ENCODE measurements at regions not wholly inside any gene's neighbourhood (a gene's known extent, or its start where the extent isn't known, plus 50 kb on each side); places are given as distances from the start of the nearest gene placed in this dataset.

- Mint-ChIP-seq H3K36me3 (ENCODE audit: insufficient read depth, unreplicated experiment) (no peaks in the 10 kb centered on the region), H3K4me1 (ENCODE audit: low read depth, unreplicated experiment) (no peaks in the 10 kb centered on the region), H3K4me3 (ENCODE audit: unreplicated experiment) (no peak overlapping the region), H3K27ac (ENCODE audit: unreplicated experiment) (no peak overlapping the region), H3K27me3 (ENCODE audit: insufficient read depth, unreplicated experiment) (peaks cover 7% of the 10 kb centered on the region), H3K9me3 (ENCODE audit: unreplicated experiment) (peaks cover 11% of the 10 kb centered on the region)
- no peaks in the 10 kb centered on the region for H3K27me3 ChIP-seq (replicated peaks; ENCODE audit: control insufficient read depth, insufficient read depth, low read length)
- no peaks in the 10 kb centered on the region for H3K4me1 ChIP-seq
- BruUV-seq (replicated peaks): no TSS peak
- H3K4me3 ChIP-seq (ENCODE audit: low read depth, low read length): no peak overlapping the region
- TF ChIP-seq, protein P1, sequence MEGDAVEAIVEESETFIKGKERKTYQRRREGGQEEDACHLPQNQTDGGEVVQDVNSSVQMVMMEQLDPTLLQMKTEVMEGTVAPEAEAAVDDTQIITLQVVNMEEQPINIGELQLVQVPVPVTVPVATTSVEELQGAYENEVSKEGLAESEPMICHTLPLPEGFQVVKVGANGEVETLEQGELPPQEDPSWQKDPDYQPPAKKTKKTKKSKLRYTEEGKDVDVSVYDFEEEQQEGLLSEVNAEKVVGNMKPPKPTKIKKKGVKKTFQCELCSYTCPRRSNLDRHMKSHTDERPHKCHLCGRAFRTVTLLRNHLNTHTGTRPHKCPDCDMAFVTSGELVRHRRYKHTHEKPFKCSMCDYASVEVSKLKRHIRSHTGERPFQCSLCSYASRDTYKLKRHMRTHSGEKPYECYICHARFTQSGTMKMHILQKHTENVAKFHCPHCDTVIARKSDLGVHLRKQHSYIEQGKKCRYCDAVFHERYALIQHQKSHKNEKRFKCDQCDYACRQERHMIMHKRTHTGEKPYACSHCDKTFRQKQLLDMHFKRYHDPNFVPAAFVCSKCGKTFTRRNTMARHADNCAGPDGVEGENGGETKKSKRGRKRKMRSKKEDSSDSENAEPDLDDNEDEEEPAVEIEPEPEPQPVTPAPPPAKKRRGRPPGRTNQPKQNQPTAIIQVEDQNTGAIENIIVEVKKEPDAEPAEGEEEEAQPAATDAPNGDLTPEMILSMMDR (IDR thresholded peaks at IDR 0.05; ENCODE audit: insufficient read depth in 1 of 2, low read depth in 1 of 2, low read length in 1 of 2, severe bottlenecking in 1 of 2, unreplicated experiment in 1 of 2): no peak
- DNase-seq: no peak
- CTCF ChIA-PET: no interaction called here
- POLR2A ChIA-PET: no interaction called here
- H3K9me3 ChIP-seq: no peaks in the 10 kb centered on the region
- intact Hi-C loops (cut with micrococcal nuclease; ENCODE audit: unreplicated experiment): no loop called here
- no peaks in the 10 kb centered on the region for H3K36me3 ChIP-seq (ENCODE audit: control insufficient read depth, insufficient read depth, low read length)
Measured at GRCh38 chr10:64014281-64014680, 493.1 kb downstream of the REEP3 start.

DNA sequence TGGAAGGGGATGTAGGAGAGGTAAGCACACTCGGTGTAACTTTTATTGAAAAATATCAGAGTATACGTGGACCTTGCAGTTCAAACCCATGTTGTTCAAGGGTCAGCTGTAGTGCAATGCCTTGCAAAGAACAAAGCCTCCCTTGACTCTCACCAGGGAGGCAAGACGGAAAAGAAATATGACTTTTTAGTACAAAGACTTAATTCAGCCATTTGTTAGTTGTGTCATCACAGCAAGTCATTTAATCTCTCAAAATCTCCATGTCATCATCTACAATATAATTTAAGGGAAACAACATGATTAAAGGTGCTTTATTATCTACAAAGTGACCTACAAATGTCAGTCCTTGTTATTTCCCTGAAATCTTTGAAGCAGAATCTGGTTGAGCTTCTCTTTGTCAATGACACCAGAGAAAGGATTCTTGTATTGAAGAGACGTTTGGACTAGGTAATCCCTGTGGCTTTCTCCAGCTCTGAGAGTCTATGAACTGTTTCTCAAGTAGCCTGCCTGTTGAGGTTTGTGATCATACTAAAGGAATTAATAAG lies 502.8 kb downstream of the REEP3 start:
- Mint-ChIP-seq H3K4me1 (ENCODE audit: low read depth, unreplicated experiment) (no peaks in the 10 kb centered on the region), H3K9me3 (ENCODE audit: unreplicated experiment) (no peaks in the 10 kb centered on the region), H3K4me3 (ENCODE audit: unreplicated experiment) (no peak overlapping the region), H3K27me3 (ENCODE audit: insufficient read depth, unreplicated experiment) (peaks cover 6% of the 10 kb centered on the region), H3K36me3 (ENCODE audit: insufficient read depth, unreplicated experiment) (no peaks in the 10 kb centered on the region), H3K27ac (ENCODE audit: unreplicated experiment) (no peak overlapping the region)
- no TSS peak for BruUV-seq (replicated peaks)
- no peaks in the 10 kb centered on the region for H3K36me3 ChIP-seq (ENCODE audit: control insufficient read depth, insufficient read depth, low read length)
- no peak overlapping the region for H3K4me3 ChIP-seq (ENCODE audit: low read depth, low read length)
- ChIA-PET CTCF (no interaction called here), POLR2A (no interaction called here)
- intact Hi-C loops (cut with micrococcal nuclease; ENCODE audit: unreplicated experiment): no loop called here
- TF ChIP-seq, protein P1 (IDR thresholded peaks at IDR 0.05; ENCODE audit: insufficient read depth in 1 of 2, low read depth in 1 of 2, low read length in 1 of 2, severe bottlenecking in 1 of 2, unreplicated experiment in 1 of 2): no peak
- H3K9me3 ChIP-seq: peaks cover 6% of the 10 kb centered on the region; the same call in 1 of the 2 replicates
- DNase-seq: no peak
- H3K4me1 ChIP-seq: no peaks in the 10 kb centered on the region
- H3K27me3 ChIP-seq (replicated peaks; ENCODE audit: control insufficient read depth, insufficient read depth, low read length): no peaks in the 10 kb centered on the region; the same call in 1 of the 2 replicates

DNA sequence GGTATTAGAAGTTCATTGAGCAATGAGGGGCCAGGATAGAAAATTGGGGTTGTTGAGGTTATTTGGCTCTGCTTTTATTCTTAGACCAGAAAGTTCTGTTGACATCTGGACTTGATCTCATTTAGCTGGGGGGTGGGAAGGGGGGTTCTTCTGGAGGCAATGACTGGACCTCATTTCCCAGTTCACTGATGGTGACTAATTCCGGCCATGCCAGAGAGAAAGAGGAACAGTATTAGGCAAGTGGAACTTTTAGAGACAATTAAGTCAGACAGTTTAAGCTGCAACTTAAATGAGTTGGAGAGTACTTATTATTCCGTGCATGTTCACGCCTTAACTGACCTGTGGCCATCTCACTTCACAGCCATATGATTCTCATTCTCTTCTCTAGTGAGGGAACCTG lies 512.5 kb downstream of the REEP3 start:
- Mint-ChIP-seq H3K27ac (ENCODE audit: unreplicated experiment) (no peak overlapping the region), H3K27me3 (ENCODE audit: insufficient read depth, unreplicated experiment) (peaks cover 24% of the 10 kb centered on the region), H3K4me1 (ENCODE audit: low read depth, unreplicated experiment) (no peaks in the 10 kb centered on the region), H3K4me3 (ENCODE audit: unreplicated experiment) (no peak overlapping the region), H3K36me3 (ENCODE audit: insufficient read depth, unreplicated experiment) (no peaks in the 10 kb centered on the region), H3K9me3 (ENCODE audit: unreplicated experiment) (no peaks in the 10 kb centered on the region)
- TF ChIP-seq, protein P1 (IDR thresholded peaks at IDR 0.05; ENCODE audit: insufficient read depth in 1 of 2, low read depth in 1 of 2, low read length in 1 of 2, severe bottlenecking in 1 of 2, unreplicated experiment in 1 of 2): no peak
- Histone ChIP-seq H3K27me3 (replicated peaks; ENCODE audit: control insufficient read depth, insufficient read depth, low read length) (peaks cover 2% of the 10 kb centered on the region; the same call in 1 of the 2 replicates), H3K4me1 (no peaks in the 10 kb centered on the region), H3K36me3 (ENCODE audit: control insufficient read depth, insufficient read depth, low read length) (no peaks in the 10 kb centered on the region), H3K4me3 (ENCODE audit: low read depth, low read length) (no peak overlapping the region), H3K9me3 (no peaks in the 10 kb centered on the region)
- no peak for DNase-seq
- ChIA-PET CTCF (no interaction called here), POLR2A (interaction anchor here (0.5 kb wide), 1 partner anchor 51 kb away, joined by 3 read pairs; no protein-coding TSS in a partner anchor)
- no TSS peak for BruUV-seq (replicated peaks)
- intact Hi-C loops (cut with micrococcal nuclease; ENCODE audit: unreplicated experiment): no loop called here

Data from Caco-2 (cell line).